SU-DHL-6 (cell line): ENCODE measurements at regions not wholly inside any gene's neighbourhood (a gene's known extent, or its start where the extent isn't known, plus 50 kb on each side); places are given as distances from the start of the nearest gene placed in this dataset.
"Not testable (repeated sequence)": the region's sequence is repeated elsewhere in the genome, so short reads cannot be mapped to it uniquely, and the experiment has no call there.

ENCODE experiments used
- CTCF ChIP-seq: fragments of 200-600 bp; sonication (generic); IDR thresholded peaks from one replicate; pipeline ENCODE4 v1.5.1; 2017; ENCODE audit warnings: antibody characterized with exemption, mild to moderate bottlenecking, low read length, moderate library complexity; ENCODE audit not compliant: insufficient read depth, poor library complexity, severe bottlenecking
- EZH2phosphoT487 ChIP-seq: fragments of 200-600 bp; sonication (generic), shearing (Covaris generic); conservative IDR thresholded peaks from 2 replicates; pipeline ENCODE4 v1.6.1; 2018; ENCODE audit warnings: mild to moderate bottlenecking, antibody characterized with exemption, low read length, moderate library complexity, mixed read lengths

GRCh38 chr1:68923475-68924088 lies 426.7 kb upstream of the DEPDC1 start:
- TF ChIP-seq CTCF, EZH2phosphoT487: not testable (repeated sequence)
